AG04449 (cell line): ENCODE measurements at regions not wholly inside any gene's neighbourhood (a gene's known extent, or its start where the extent isn't known, plus 50 kb on each side); places are given as distances from the start of the nearest gene placed in this dataset.

ENCODE experiments used
- CTCF ChIA-PET: fragments of 350-600 bp; formaldehyde crosslinking; extraction: SDS; loops from one replicate; lab custom pipeline; 2021; ENCODE audit warnings: antibody characterized with exemption; lab: Yijun Ruan, JAX
- POLR2A ChIA-PET: fragments of 400-600, 350-600 bp; formaldehyde crosslinking; extraction: SDS; loops from one replicate; lab custom pipeline; 2020; ENCODE audit warnings: antibody characterized with exemption, inconsistent platforms; lab: Yijun Ruan, JAX
- DNase-seq: peaks from one replicate; pipeline ENCODE4 v3.0.0-alpha.2; 2010; ENCODE audit warnings: low read depth, low spot score
- H3K4me3 ChIP-seq: 2 replicates; pipeline ENCODE4 v1.5.1; 2011; ENCODE audit warnings: low read depth, mild to moderate bottlenecking, control low read depth, low read length
- TF ChIP-seq, protein P1 (sequence below): IDR thresholded peaks from one replicate; pipeline ENCODE4 v1.5.1; 2011; ENCODE audit warnings: mild to moderate bottlenecking, moderate library complexity, low read length, control low read depth, inconsistent platforms; ENCODE audit not compliant: insufficient read depth; ENCODE audit errors: missing control alignments

DNA sequence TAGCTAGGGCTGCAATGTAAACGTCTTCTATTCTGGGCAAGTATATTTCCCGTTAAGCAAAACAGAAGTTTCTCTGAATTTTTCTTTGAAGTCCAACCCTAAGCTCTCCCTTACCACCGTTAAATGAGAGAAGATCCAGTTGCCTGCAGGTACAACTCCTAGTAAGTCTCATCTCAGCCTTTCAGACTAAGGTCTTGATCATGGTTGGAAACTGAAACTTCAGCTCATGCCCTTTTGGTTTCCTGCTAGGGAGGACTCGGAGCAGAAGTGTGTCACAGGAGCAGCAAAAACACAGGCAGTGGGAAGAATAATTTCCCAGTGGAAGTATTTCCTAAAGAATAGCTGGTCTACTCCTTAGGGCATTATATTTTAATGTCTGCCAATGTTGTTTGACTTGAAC is 717.9 kb downstream of the PRELID2 start:
- no peak for DNase-seq
- TF ChIP-seq, protein P1, sequence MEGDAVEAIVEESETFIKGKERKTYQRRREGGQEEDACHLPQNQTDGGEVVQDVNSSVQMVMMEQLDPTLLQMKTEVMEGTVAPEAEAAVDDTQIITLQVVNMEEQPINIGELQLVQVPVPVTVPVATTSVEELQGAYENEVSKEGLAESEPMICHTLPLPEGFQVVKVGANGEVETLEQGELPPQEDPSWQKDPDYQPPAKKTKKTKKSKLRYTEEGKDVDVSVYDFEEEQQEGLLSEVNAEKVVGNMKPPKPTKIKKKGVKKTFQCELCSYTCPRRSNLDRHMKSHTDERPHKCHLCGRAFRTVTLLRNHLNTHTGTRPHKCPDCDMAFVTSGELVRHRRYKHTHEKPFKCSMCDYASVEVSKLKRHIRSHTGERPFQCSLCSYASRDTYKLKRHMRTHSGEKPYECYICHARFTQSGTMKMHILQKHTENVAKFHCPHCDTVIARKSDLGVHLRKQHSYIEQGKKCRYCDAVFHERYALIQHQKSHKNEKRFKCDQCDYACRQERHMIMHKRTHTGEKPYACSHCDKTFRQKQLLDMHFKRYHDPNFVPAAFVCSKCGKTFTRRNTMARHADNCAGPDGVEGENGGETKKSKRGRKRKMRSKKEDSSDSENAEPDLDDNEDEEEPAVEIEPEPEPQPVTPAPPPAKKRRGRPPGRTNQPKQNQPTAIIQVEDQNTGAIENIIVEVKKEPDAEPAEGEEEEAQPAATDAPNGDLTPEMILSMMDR, result no peak
- ChIA-PET POLR2A (no interaction called here), CTCF (no interaction called here)
- H3K4me3 ChIP-seq, result no peak overlapping the region

DNA sequence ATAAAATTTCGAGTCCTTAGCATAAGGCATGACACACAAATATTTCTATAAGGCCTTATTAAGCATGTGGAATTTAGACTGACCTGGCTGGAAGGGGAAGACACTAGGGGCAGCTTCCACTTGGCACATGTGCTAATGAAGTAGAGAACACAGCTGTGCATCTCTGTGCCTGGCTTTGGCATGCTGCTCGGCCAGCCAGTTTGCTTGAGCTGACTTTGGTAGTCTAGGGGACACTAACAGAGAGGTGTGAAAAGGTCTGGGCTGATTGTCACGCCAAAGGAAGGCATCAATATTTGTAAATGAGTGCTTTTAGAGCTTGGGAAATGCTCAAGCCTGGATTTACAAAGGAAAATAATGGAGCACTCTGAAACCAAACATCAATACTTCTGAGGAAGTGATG is 723.7 kb downstream of the PRELID2 start:
- ChIA-PET CTCF (no interaction called here), POLR2A (no interaction called here)
- TF ChIP-seq, protein P1, result no peak
- DNase-seq, result no peak
- no peak overlapping the region for H3K4me3 ChIP-seq

DNA sequence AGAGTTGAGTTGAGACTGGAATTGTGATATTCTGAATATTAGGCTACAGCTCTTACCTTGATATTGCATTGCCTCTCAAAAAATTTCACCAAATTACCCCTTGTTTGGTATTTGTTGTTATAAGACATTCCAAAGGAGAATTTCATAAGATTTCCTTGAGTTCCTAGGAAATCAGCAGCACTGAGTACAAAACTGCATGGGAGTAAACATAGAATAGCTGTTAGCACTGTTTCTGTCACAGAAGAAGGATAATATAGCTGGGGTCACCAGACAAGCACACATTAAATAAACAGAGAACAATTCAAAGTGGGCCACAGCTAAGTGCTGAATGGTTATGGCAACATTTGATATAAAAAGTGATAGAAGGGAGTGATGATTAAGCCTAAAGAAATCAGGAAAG is 724.3 kb downstream of the PRELID2 start:
- POLR2A ChIA-PET, result no interaction called here
- H3K4me3 ChIP-seq, result no peak overlapping the region
- TF ChIP-seq, protein P1, result no peak
- CTCF ChIA-PET, result no interaction called here
- DNase-seq, result peak; percentile 1

DNA sequence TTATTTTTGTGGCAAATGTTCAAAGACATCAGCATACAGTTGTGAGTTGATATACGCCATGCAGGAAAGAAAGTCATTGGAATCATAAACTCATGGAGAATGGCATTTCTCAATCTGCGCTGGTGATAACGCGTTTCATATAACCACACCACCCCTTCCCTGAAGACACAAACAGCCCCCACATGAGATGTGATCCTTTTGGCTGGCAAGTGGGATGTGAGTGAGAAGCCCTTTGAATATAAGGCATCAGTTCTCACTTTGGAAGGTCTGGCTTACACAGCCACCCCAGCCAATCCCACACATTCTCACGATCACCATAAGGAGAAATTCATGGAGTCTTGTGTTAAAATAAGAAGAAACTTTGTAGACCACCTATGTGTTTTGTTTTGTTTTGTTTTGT is 725.0 kb downstream of the PRELID2 start:
- no peak overlapping the region for H3K4me3 ChIP-seq
- DNase-seq, result no peak
- POLR2A ChIA-PET, result no interaction called here
- TF ChIP-seq, protein P1, result no peak
- CTCF ChIA-PET, result no interaction called here

DNA sequence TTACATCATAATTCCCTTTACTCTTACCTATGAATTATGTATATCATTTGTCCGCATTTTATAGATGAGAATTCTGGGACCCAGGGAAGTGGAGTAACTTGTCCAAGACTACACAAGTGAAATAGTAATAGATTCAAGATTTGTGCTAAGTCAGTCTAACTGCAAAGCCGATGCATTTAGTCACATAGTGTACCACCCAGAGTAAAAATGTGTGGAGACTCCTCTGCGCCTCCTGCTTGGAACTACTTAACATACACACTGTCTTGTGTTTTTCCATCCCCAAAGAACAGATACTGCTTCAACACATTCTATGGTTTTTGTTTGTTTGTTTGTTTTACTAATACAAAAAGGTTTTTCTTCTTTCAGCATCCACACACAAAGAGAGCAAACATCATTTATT is 729.8 kb downstream of the PRELID2 start:
- ChIA-PET CTCF (no interaction called here), POLR2A (no interaction called here)
- no peak overlapping the region for H3K4me3 ChIP-seq
- TF ChIP-seq, protein P1, result no peak
- no peak for DNase-seq

DNA sequence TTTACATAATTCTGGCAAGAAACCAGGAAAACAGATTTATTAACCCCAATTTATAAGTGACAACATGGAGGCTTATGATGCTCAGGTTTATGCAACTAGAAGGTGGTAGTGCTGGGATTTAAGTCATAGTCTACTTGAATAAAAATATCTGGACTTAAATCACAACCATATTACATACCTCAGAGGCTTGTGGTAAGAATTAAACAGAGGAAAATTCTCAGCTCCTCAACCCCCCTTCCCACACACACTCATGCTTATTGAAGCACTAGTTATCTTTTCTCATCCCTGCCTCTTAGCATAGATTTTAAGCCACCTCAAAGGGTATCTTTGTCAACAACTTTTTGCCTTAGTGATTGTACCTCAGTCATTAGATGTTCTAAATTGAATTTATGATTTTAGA is 731.0 kb downstream of the PRELID2 start:
- TF ChIP-seq, protein P1, result no peak
- POLR2A ChIA-PET, result no interaction called here

More for the DNA sequence above, 731.0 kb downstream of the PRELID2 start:
- CTCF ChIA-PET, result no interaction called here
- peak; percentile 29 for DNase-seq
- no peak overlapping the region for H3K4me3 ChIP-seq
